ENCODE measurements at regions not wholly inside any gene's neighbourhood (a gene's known extent, or its start where the extent isn't known, plus 50 kb on each side); places are given as distances from the start of the nearest gene placed in this dataset.

DNA sequence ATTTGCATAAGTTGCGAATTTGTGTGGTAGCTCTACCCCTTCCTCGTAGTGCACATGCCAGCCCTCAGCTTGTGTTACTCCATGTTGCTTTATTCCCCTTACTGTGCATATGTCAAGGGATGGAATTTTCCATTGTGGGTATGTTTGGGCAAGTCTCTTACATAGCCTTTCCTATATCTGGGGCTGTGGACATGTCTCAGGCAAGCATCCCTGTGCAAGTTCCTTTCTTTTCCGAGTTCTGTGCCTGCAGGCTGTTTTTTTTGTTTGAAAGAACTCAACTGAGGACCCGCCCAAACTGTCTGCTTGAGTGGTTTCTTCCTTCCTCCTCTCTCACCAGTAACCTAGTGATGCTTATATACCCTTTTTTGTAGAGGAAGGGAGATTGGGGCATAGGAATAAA lies 1739.1 kb upstream of the PIK3C3 start:
- ChIA-PET CTCF (no interaction called here), POLR2A (ENCODE audit: low non-redundant PET) (no interaction called here)
- TF ChIP-seq, protein P1, sequence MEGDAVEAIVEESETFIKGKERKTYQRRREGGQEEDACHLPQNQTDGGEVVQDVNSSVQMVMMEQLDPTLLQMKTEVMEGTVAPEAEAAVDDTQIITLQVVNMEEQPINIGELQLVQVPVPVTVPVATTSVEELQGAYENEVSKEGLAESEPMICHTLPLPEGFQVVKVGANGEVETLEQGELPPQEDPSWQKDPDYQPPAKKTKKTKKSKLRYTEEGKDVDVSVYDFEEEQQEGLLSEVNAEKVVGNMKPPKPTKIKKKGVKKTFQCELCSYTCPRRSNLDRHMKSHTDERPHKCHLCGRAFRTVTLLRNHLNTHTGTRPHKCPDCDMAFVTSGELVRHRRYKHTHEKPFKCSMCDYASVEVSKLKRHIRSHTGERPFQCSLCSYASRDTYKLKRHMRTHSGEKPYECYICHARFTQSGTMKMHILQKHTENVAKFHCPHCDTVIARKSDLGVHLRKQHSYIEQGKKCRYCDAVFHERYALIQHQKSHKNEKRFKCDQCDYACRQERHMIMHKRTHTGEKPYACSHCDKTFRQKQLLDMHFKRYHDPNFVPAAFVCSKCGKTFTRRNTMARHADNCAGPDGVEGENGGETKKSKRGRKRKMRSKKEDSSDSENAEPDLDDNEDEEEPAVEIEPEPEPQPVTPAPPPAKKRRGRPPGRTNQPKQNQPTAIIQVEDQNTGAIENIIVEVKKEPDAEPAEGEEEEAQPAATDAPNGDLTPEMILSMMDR (conservative IDR thresholded peaks at IDR 0.05; ENCODE audit: low read depth), result no peak
- no peak for DNase-seq (ENCODE audit: low spot score)
- no peak overlapping the region for H3K27ac ChIP-seq

DNA sequence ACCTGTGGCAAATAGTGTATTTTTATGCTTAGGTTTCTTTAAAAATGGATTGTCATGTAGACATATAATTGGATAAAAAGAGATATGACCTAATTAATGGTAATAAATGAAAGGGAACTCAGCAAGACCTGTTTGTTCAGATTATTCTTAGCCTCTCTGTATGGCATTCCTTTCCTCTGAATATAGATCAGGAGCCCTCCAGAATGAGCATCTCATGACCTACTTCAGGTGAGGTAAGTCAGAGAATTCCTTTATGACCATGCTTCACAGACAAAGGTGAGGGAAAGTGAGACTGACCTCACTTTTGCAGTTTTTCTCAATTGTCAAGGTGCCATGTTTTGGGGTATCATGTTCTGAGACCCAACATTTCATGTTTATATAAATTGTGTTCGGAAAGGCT lies 1744.3 kb upstream of the PIK3C3 start:
- CTCF ChIA-PET, result no interaction called here
- POLR2A ChIA-PET (ENCODE audit: low non-redundant PET), result no interaction called here
- peak; percentile 0 for DNase-seq (ENCODE audit: low spot score)
- H3K27ac ChIP-seq, result no peak overlapping the region
- TF ChIP-seq, protein P1 (conservative IDR thresholded peaks at IDR 0.05; ENCODE audit: low read depth), result no peak

DNA sequence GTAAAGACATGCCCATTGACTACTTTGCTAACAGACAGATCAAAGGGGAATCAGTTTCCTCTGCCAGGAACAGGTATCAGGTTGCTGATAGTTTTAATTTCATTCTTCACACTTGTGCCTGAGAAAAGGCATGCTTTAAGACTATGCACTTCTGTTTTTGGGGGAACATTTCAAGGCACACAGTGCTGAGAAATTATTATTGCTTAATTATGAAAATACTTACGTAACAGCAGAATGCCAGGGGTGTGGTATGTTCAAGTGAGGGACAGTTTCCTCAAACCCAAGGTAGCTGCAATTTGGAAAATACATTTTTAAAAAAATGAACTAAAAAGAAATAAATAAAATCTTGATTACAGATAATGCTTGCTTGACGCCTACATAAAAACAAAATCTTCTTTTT lies 1746.1 kb upstream of the PIK3C3 start:
- ChIA-PET POLR2A (ENCODE audit: low non-redundant PET) (no interaction called here), CTCF (no interaction called here)
- no peak overlapping the region for H3K27ac ChIP-seq
- TF ChIP-seq, protein P1 (conservative IDR thresholded peaks at IDR 0.05; ENCODE audit: low read depth), result no peak
- DNase-seq (ENCODE audit: low spot score), result no peak

DNA sequence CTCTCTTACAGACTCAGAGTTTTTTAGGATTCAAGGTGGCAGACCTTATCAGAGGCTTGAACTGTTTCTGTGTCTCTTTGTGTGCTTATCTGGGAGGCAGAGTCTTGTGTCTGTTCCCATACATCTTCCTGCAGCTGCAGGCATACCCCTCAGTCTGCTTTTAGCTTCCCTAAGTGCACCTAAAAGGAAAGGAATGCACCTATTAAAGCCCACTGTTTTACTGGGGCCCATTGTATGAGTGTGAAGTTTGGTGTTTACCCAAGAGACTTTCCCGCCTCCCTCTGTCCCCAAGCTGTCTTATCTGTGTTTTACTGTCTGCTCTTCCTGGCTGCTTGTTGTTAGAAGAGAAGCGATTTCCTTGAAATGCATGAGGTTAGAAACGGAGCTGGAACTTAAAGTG lies 1757.3 kb upstream of the PIK3C3 start:
- no peak for DNase-seq (ENCODE audit: low spot score)
- TF ChIP-seq, protein P1 (conservative IDR thresholded peaks at IDR 0.05; ENCODE audit: low read depth), result no peak
- ChIA-PET CTCF (no interaction called here), POLR2A (ENCODE audit: low non-redundant PET) (no interaction called here)
- no peak overlapping the region for H3K27ac ChIP-seq

DNA sequence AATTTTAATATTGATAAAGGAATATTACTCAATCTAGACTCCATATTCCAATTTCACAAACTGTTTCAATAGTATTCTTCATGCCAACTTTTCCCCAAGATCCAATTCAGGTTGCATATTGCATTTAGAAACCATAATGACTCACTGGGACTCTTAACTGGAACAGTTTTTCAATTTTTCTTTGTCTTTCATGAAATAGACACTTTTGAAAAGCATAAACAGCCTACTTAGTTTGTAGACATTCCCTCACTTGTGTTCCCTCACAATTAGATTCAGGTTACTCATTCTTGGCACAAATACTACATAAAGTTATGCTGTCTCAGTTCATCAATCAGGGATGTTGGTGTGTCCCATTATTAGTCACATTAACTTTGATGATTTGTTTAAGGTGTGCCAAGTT lies 1768.4 kb upstream of the PIK3C3 start:
- TF ChIP-seq, protein P1 (conservative IDR thresholded peaks at IDR 0.05; ENCODE audit: low read depth), result no peak
- no peak overlapping the region for H3K27ac ChIP-seq
- ChIA-PET CTCF (no interaction called here), POLR2A (ENCODE audit: low non-redundant PET) (no interaction called here)
- DNase-seq (ENCODE audit: low spot score), result no peak

DNA sequence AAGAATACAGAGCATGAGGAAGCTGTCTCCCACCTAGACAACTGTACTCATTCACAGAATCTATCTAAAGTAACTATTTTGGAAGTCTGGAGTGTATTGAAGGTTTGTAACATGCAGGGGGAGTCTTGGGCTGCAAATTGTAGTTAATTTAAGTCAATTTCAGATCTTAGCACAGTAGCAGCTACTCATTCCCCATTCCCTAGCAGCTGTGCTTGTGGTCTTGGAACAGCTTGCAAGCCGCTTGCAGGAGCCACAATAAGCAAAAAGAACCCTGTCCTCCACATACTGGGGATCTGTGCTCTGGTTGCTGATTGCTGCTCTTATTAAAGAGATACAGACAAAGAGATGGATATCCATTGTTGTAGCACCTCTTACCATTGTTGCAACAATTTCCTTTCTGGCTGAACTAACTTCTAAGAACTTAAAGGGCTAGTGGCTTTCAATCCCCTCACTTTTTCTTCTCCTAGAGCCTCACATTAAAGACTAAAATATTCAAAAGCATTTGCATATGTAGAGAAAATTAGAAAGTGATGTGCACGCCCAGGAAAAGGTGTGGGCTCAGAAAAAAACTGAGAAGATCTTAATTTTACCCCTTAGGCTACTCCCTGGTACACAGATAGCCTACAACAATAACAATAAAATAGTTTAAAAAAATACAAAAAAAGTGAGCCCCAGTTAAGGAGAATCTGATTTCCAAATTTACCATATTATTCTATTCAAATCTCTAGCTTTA lies 1775.1 kb upstream of the PIK3C3 start:
- TF ChIP-seq, protein P1 (conservative IDR thresholded peaks at IDR 0.05; ENCODE audit: low read depth), result no peak
- H3K27ac ChIP-seq, result no peak overlapping the region
- POLR2A ChIA-PET (ENCODE audit: low non-redundant PET), result no interaction called here
- DNase-seq (ENCODE audit: low spot score), result no peak
- CTCF ChIA-PET, result no interaction called here

All from RWPE1 (cell line).